CD4-positive, CD25-positive, alpha-beta regulatory T cell (primary cell): ENCODE measurements at regions not wholly inside any gene's neighbourhood (a gene's known extent, or its start where the extent isn't known, plus 50 kb on each side); places are given as distances from the start of the nearest gene placed in this dataset.

Experiments used
- ATAC-seq, 2 donors: fragments of 150-1000 bp; cut with Tn5 transposase; one replicate each; pipeline ENCODE4 v1.10.0; 2021; ENCODE audit warnings: low read depth in 2 of 2, moderate number of reproducible peaks in 2 of 2, moderate library complexity in 1 of 2
- DNase-seq, 3 donors: peaks; one replicate each; pipeline versions ENCODE4 v3.0.0 to v3.0.0-alpha.2; 2012 to 2022; ENCODE audit warnings: mixed read lengths in 1 of 3
- H3K27ac ChIP-seq: one replicate; pipeline ENCODE4 v1.7.0; 2013; ENCODE audit warnings: mild to moderate bottlenecking, low read length; ENCODE audit not compliant: insufficient read depth, poor library complexity, severe bottlenecking
- H3K27me3 ChIP-seq: one replicate; pipeline ENCODE4 v1.7.0; 2013; ENCODE audit warnings: low read length; ENCODE audit not compliant: control insufficient read depth, insufficient read depth
- H3K36me3 ChIP-seq: one replicate; pipeline ENCODE4 v1.7.0; 2013; ENCODE audit warnings: mild to moderate bottlenecking, low read length, moderate library complexity; ENCODE audit not compliant: control insufficient read depth, insufficient read depth
- H3K4me1 ChIP-seq: 2 replicates; pipeline ENCODE4 v1.7.0; 2013; ENCODE audit warnings: mild to moderate bottlenecking, low read length; ENCODE audit not compliant: insufficient read depth, control insufficient read depth, poor library complexity, severe bottlenecking
- H3K4me3 ChIP-seq: one replicate; pipeline ENCODE4 v1.7.0; 2013; ENCODE audit warnings: low read depth, mild to moderate bottlenecking, low read length, moderate library complexity
- H3K9me3 ChIP-seq, 2 experiments: 1 replicate in 1 of 2; 2 replicates in 1 of 2; pipeline ENCODE4 v1.7.0; 2013; ENCODE audit warnings: low read length in 2 of 2, mild to moderate bottlenecking in 1 of 2, moderate library complexity in 1 of 2; ENCODE audit not compliant: control insufficient read depth in 2 of 2
- H3K27ac Mint-ChIP-seq, 3 donors: one replicate each; pipeline ENCODE4 v1.8.0; 2020 to 2022; ENCODE audit warnings: mild to moderate bottlenecking in 3 of 3, mixed read lengths in 3 of 3, moderate library complexity in 2 of 3
- H3K27me3 Mint-ChIP-seq: one replicate; pipeline ENCODE4 v1.8.0; 2022; ENCODE audit warnings: mild to moderate bottlenecking, mixed read lengths
- H3K36me3 Mint-ChIP-seq: one replicate; pipeline ENCODE4 v1.8.0; 2020; ENCODE audit warnings: mixed read lengths
- H3K4me1 Mint-ChIP-seq, 4 donors: one replicate each; pipeline ENCODE4 v1.8.0; 2020 to 2022; ENCODE audit warnings: mixed read lengths in 4 of 4, mild to moderate bottlenecking in 1 of 4
- H3K4me3 Mint-ChIP-seq, 4 donors: one replicate each; pipeline ENCODE4 v1.8.0; 2020 to 2022; ENCODE audit warnings: mild to moderate bottlenecking in 4 of 4, mixed read lengths in 4 of 4, moderate library complexity in 3 of 4
- H3K9me3 Mint-ChIP-seq, 7 donors: one replicate each; pipeline ENCODE4 v1.8.0; 2020 to 2022; ENCODE audit warnings: mixed read lengths in 7 of 7, mild to moderate bottlenecking in 3 of 7, moderate library complexity in 2 of 7

- Mint-ChIP-seq H3K4me3 (no peak overlapping the region), H3K9me3 (peaks cover 0 to 1% (median 0%) of the 10 kb centered on the region in 7 donors), H3K4me1 (peaks cover 0 to 3% (median 0%) of the 10 kb centered on the region in 4 donors), H3K27me3 (peaks cover 10% of the 10 kb centered on the region), H3K36me3 (no peaks in the 10 kb centered on the region), H3K27ac (no peak overlapping the region)
- Histone ChIP-seq H3K9me3 (no peaks in the 10 kb centered on the region), H3K4me1 (no peaks in the 10 kb centered on the region), H3K4me3 (no peak overlapping the region), H3K27me3 (no peaks in the 10 kb centered on the region), H3K27ac (no peak overlapping the region), H3K36me3 (no peaks in the 10 kb centered on the region)
- DNase-seq (peak in 1 of 3 donors; percentile 4), ATAC-seq (no peak)
Observed at GRCh38 chr10:129305046-129305445, 162.0 kb upstream of the MGMT start.

- Mint-ChIP-seq H3K27me3 (peaks cover under 1% of the 10 kb centered on the region), H3K4me3 (no peak overlapping the region), H3K9me3 (peaks cover 0 to 1% (median 0%) of the 10 kb centered on the region in 7 donors), H3K4me1 (peaks cover 0 to 3% (median 0%) of the 10 kb centered on the region in 4 donors), H3K36me3 (no peaks in the 10 kb centered on the region), H3K27ac (no peak overlapping the region)
- Histone ChIP-seq H3K27ac (no peak overlapping the region), H3K9me3 (no peaks in the 10 kb centered on the region), H3K27me3 (no peaks in the 10 kb centered on the region), H3K36me3 (no peaks in the 10 kb centered on the region), H3K4me3 (no peak overlapping the region), H3K4me1 (no peaks in the 10 kb centered on the region)
- no peak for ATAC-seq
- DNase-seq: no peak
Observed at GRCh38 chr10:129307141-129307540, 159.9 kb upstream of the MGMT start.

GRCh38 chr10:129308953-129309564 lies 158.0 kb upstream of the MGMT start:
- Histone ChIP-seq H3K27me3 (no peaks in the 10 kb centered on the region), H3K27ac (no peak overlapping the region), H3K4me3 (no peak overlapping the region), H3K36me3 (no peaks in the 10 kb centered on the region), H3K9me3 (no peaks in the 10 kb centered on the region), H3K4me1 (no peaks in the 10 kb centered on the region)
- no peak overlapping the region for H3K27ac Mint-ChIP-seq
- no peaks in the 10 kb centered on the region for H3K36me3 Mint-ChIP-seq
- peaks cover 0 to 3% (median 0%) of the 10 kb centered on the region in 4 donors for H3K4me1 Mint-ChIP-seq
- DNase-seq (no peak), ATAC-seq (no peak)
- H3K9me3 Mint-ChIP-seq: peaks cover 0 to 3% (median 2%) of the 10 kb centered on the region in 7 donors
- no peaks in the 10 kb centered on the region for H3K27me3 Mint-ChIP-seq
- no peak overlapping the region for H3K4me3 Mint-ChIP-seq

GRCh38 chr10:129309565-129309964 lies 157.5 kb upstream of the MGMT start:
- Histone ChIP-seq H3K9me3 (no peaks in the 10 kb centered on the region), H3K4me1 (no peaks in the 10 kb centered on the region), H3K27me3 (no peaks in the 10 kb centered on the region), H3K36me3 (no peaks in the 10 kb centered on the region), H3K4me3 (no peak overlapping the region), H3K27ac (no peak overlapping the region)
- Mint-ChIP-seq H3K36me3 (no peaks in the 10 kb centered on the region), H3K4me1 (peaks cover 0 to 3% (median 0%) of the 10 kb centered on the region in 4 donors), H3K27me3 (no peaks in the 10 kb centered on the region), H3K4me3 (no peak overlapping the region), H3K9me3 (peaks cover 0 to 4% (median 2%) of the 10 kb centered on the region in 7 donors), H3K27ac (no peak overlapping the region)
- no peak for DNase-seq
- no peak for ATAC-seq

GRCh38 chr10:129310881-129311280 lies 156.2 kb upstream of the MGMT start:
- no peak for ATAC-seq
- no peaks in the 10 kb centered on the region for H3K4me1 Mint-ChIP-seq

GRCh38 chr10:129319934-129320333 lies 147.1 kb upstream of the MGMT start:
- ATAC-seq (no peak), DNase-seq (no peak)
- Histone ChIP-seq H3K4me1 (no peaks in the 10 kb centered on the region), H3K4me3 (no peak overlapping the region), H3K27ac (no peak overlapping the region), H3K9me3 (peaks cover 9 to 12% of the 10 kb centered on the region in 2 experiments), H3K36me3 (no peaks in the 10 kb centered on the region), H3K27me3 (no peaks in the 10 kb centered on the region)
- Mint-ChIP-seq H3K27ac (no peak overlapping the region), H3K36me3 (no peaks in the 10 kb centered on the region), H3K27me3 (peaks cover 4% of the 10 kb centered on the region), H3K4me3 (no peak overlapping the region), H3K4me1 (no peaks in the 10 kb centered on the region), H3K9me3 (peaks cover 0 to 35% (median 3%) of the 10 kb centered on the region in 7 donors)

More at GRCh38 chr10:129310881-129311280, 156.2 kb upstream of the MGMT start:
- Mint-ChIP-seq H3K4me3 (no peak overlapping the region), H3K36me3 (no peaks in the 10 kb centered on the region), H3K9me3 (peaks cover 0 to 11% (median 2%) of the 10 kb centered on the region in 7 donors), H3K27ac (no peak overlapping the region), H3K27me3 (no peaks in the 10 kb centered on the region)
- Histone ChIP-seq H3K27me3 (no peaks in the 10 kb centered on the region), H3K27ac (no peak overlapping the region), H3K4me1 (no peaks in the 10 kb centered on the region), H3K9me3 (no peaks in the 10 kb centered on the region), H3K4me3 (no peak overlapping the region), H3K36me3 (no peaks in the 10 kb centered on the region)
- no peak for DNase-seq

GRCh38 chr10:129320340-129320739 lies 146.7 kb upstream of the MGMT start:
- ATAC-seq: no peak

GRCh38 chr10:129321727-129322126 lies 145.3 kb upstream of the MGMT start:
- H3K4me3 Mint-ChIP-seq: no peak overlapping the region
- H3K36me3 ChIP-seq: no peaks in the 10 kb centered on the region
- peaks cover 4% of the 10 kb centered on the region for H3K27me3 Mint-ChIP-seq
- H3K27me3 ChIP-seq: no peaks in the 10 kb centered on the region
- no peak overlapping the region for H3K4me3 ChIP-seq
- no peaks in the 10 kb centered on the region for H3K4me1 Mint-ChIP-seq
- H3K9me3 ChIP-seq: peaks cover under 1 to 5% of the 10 kb centered on the region in 2 experiments
- no peak for ATAC-seq
- DNase-seq: no peak
- H3K27ac ChIP-seq: no peak overlapping the region
- H3K36me3 Mint-ChIP-seq: no peaks in the 10 kb centered on the region
- H3K27ac Mint-ChIP-seq: no peak overlapping the region
- no peaks in the 10 kb centered on the region for H3K4me1 ChIP-seq
- H3K9me3 Mint-ChIP-seq: peaks cover 0 to 23% (median 1%) of the 10 kb centered on the region in 7 donors

More at GRCh38 chr10:129320340-129320739, 146.7 kb upstream of the MGMT start:
- Histone ChIP-seq H3K27ac (no peak overlapping the region), H3K9me3 (peaks cover 9 to 12% of the 10 kb centered on the region in 2 experiments), H3K4me3 (no peak overlapping the region), H3K4me1 (no peaks in the 10 kb centered on the region), H3K27me3 (no peaks in the 10 kb centered on the region), H3K36me3 (no peaks in the 10 kb centered on the region)
- Mint-ChIP-seq H3K4me3 (no peak overlapping the region), H3K9me3 (peaks cover 0 to 31% (median 3%) of the 10 kb centered on the region in 7 donors), H3K27me3 (peaks cover 4% of the 10 kb centered on the region), H3K36me3 (no peaks in the 10 kb centered on the region), H3K4me1 (no peaks in the 10 kb centered on the region), H3K27ac (no peak overlapping the region)
- no peak for DNase-seq
